GM18511 (cell line): ENCODE measurements at regions not wholly inside any gene's neighbourhood (a gene's known extent, or its start where the extent isn't known, plus 50 kb on each side); places are given as distances from the start of the nearest gene placed in this dataset.
"Not testable (repeated sequence)": the region's sequence is repeated elsewhere in the genome, so short reads cannot be mapped to it uniquely, and the experiment has no call there.

Experiments used
- ATAC-seq: cut with Tn5 transposase; IDR thresholded peaks from one replicate; pipeline ENCODE4 v1.9.1; 2021; ENCODE audit warnings: mild to moderate bottlenecking, moderate library complexity; ENCODE audit not compliant: unreplicated experiment

GRCh38 chr1:79177844-79178243 lies 171.3 kb upstream of the ADGRL4 start:
- ATAC-seq: no peak

- no peak for ATAC-seq
These were observed 154.5 kb upstream of the ADGRL4 start for GRCh38 chr1:79161077-79161476.

GRCh38 chr1:79155991-79156390 lies 149.5 kb upstream of the ADGRL4 start:
- no peak for ATAC-seq

DNA sequence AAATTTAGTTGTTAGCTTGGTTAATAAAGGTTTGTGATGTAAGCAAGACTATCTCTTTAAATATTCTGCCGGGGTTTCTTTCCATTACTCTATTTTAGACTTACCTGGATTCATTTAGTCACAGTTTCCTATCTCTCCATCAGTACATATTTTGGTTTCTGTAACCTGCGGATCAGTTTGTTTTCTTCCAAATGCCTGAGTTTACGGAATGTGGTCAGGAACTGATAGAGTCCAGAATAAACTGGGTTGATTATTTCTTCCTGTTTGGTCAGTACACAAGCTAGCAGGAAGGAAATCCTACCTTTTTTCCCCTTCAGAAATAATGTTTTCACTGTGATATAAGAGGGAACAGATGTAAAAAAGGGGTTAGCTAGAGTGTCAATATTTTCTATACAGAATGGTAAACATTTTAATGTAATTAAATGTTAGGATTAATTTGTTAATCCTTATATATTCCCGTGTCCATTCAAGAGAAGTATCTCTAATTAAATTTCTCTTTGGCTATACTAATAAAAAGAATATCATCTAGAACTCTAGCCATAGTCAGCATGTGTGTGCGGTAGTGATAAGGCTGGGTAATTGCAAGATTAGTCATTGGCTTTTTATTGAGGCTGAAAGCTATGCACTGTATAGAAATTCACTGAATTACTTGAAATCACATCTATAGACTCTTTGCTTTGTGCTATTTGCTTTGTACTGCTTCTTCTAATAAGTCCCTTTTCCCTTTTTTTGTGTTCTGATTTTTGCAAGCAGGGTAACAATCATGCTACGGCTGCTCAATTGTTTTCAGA lies 144.7 kb upstream of the ADGRL4 start:
- ATAC-seq: no peak

GRCh38 chr1:79150576-79150975 lies 144.0 kb upstream of the ADGRL4 start:
- no peak for ATAC-seq

DNA sequence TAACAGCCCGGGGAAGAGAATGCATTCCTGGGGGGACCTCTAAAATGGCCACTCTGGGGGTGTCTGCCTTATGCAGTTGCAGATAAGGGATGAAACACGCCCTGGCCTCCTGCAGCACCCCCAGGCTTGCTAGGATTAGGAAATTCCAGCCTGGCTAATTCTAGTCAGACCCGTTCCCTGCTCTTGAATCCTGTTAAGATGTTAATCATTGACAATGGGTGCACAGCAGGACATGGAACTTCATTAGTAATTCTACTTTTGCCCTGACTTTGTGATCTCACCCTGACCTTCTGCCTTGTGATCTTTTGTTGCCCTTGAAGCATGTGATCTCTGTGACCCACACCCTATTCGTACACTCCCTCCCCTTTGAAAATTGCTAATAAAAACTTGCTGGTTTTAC lies 131.7 kb upstream of the ADGRL4 start:
- ATAC-seq: not testable (repeated sequence)

GRCh38 chr1:79133774-79134364 lies 127.3 kb upstream of the ADGRL4 start:
- no peak for ATAC-seq

- ATAC-seq: no peak
These were observed 125.1 kb upstream of the ADGRL4 start for GRCh38 chr1:79131626-79132025.

DNA sequence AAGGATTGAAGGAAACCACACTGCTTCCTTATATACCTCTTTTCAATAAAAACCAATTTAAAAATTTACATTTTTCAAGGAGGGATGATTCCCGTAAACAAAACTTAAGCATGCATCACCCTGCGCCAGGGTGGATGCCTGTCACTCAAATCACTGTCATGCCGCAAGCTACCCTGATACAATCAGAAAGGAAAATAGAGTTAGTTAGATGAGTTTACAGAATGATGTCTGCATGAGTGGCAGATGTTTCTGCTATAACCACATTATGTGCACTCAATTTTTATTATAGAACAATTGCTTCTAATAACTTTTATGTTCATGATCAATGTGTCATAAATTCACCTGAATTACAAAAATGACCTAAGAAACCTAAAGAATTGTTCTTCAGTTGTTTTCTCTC lies 123.4 kb upstream of the ADGRL4 start:
- ATAC-seq: no peak

DNA sequence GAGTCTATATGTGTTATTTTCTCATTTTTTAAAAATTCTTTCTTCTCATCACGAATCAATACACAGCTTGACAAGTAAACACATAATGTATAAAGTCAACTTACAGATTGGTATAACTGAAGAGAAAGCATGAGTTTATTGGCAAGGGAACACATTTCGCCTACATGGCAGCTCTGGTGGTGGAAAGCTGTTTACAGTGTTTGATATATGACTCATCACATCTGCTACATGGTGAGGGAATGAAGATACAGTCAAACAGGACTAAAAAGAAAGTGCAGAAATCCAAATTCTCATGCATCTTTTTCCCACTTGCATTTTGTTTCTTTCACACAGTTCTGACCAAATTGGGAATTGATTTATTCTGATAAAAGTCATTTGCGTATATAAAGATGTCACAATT lies 122.2 kb upstream of the ADGRL4 start:
- no peak for ATAC-seq

GRCh38 chr1:79124756-79125155 lies 118.2 kb upstream of the ADGRL4 start:
- ATAC-seq: no peak

GRCh38 chr1:79122521-79122920 lies 116.0 kb upstream of the ADGRL4 start:
- no peak for ATAC-seq

- ATAC-seq: no peak
These were observed 110.8 kb upstream of the ADGRL4 start for GRCh38 chr1:79117376-79117775.

GRCh38 chr1:79113836-79114235 lies 107.3 kb upstream of the ADGRL4 start:
- ATAC-seq: no peak

DNA sequence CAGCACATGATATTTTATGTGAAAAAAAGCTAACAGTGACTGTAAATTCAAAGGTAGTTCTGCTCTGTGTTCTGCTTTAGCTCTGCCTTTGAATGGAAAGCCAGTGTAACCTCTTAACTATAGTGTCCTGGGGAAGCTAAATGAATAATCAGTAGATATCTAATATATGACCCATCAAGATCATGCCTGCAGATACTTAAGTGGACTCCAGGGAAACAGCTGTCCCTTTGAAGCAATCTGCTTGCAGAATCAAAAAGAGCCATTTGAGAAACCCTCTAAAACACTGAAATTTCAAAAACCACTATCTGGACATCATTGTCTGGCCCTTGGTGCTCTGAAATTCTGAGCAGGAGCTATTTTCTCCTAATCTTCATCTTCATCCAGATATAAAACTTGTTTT lies 104.2 kb upstream of the ADGRL4 start:
- no peak for ATAC-seq

- no peak for ATAC-seq
These were observed 102.9 kb upstream of the ADGRL4 start for GRCh38 chr1:79109445-79109844.

- no peak for ATAC-seq
These were observed 99.0 kb upstream of the ADGRL4 start for GRCh38 chr1:79105500-79105899.

DNA sequence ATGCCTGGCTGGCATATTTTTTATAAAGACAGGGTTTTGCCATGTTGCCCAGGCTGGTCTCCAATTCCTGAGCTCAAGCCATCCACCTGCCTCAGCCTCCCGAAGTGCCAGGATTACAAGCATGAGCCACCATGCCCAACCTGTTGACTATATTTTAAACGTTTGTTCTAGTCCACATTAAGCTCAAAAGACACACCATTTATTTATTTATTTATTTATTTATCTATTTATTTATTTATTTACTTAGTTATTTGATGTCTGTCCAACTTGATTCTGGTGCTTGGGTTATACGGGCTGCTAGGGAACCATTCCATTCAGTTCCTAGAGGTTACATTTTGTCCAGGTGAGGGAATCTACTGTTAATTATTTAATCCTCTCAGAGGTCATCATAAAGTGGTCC lies 98.1 kb upstream of the ADGRL4 start:
- ATAC-seq: no peak

DNA sequence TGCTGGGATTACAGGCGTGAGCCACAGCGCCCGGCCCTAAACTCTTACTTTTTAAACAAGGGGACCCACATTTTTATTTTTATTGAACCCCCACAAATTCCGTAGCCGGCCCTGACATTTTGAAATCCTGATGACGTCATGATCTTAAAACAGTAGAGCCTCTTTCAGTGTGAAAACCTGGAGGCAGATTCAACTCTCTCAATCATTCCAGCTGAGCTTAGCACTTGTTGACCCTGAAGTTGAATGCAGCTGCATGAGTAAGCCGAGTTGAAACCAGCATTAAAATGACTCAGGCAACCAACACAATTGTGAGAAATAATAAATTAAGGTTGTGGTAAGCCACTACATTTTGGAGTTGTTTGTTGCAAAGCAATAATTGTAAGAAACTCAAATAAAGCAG lies 93.9 kb upstream of the ADGRL4 start:
- no peak for ATAC-seq

DNA sequence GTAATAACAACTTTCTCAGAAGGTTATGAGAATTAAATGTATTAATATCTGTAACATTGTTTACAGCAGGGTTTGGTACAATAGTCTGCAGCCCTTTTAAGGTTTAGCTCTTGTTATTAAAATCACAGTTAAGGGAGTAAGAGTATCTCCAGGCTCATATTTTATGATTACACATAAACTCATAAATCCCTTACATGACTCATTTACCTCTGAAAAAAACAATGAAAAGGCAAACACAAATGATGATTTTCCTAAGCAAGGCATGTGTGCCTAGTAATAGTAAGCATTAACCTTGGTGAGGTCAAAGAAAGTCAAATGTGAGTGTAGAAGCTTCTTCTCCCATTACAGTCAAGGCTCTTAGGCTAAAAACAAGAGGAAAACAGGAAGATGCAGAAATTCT lies 84.5 kb upstream of the ADGRL4 start:
- ATAC-seq: no peak

GRCh38 chr1:79089946-79090345 lies 83.4 kb upstream of the ADGRL4 start:
- no peak for ATAC-seq

- ATAC-seq: no peak
These were observed 75.7 kb upstream of the ADGRL4 start for GRCh38 chr1:79082233-79082632.

- no peak for ATAC-seq
These were observed 73.2 kb upstream of the ADGRL4 start for GRCh38 chr1:79079770-79080169.
